Kidney (tissue), 13 donors: ENCODE measurements at regions not wholly inside any gene's neighbourhood (a gene's known extent, or its start where the extent isn't known, plus 50 kb on each side); places are given as distances from the start of the nearest gene placed in this dataset.

Experiments used
- DNase-seq, 5 donors: peaks; one replicate each; pipeline ENCODE4 v3.0.0-alpha.2; 2013 to 2020
- FAIRE-seq: peaks from 2 replicates; lab custom pipeline; 2012; peaks lifted over from hg19 to GRCh38; lab: Jason Lieb, UNC
- H3K27ac ChIP-seq, 2 donors: one replicate each; pipeline ENCODE4 v1.7.0; 2013; ENCODE audit warnings: low read depth in 2 of 2, low read length in 2 of 2, inconsistent platforms in 1 of 2
- H3K27me3 ChIP-seq: one replicate; pipeline ENCODE4 v1.7.1; 2013; ENCODE audit warnings: low read length, inconsistent platforms; ENCODE audit not compliant: control insufficient read depth, insufficient read depth
- H3K36me3 ChIP-seq, 3 donors: one replicate each; pipeline versions ENCODE4 v1.7.0 to v1.7.1; 2013; ENCODE audit warnings: low read length in 3 of 3, control low read depth in 1 of 3, inconsistent platforms in 1 of 3; ENCODE audit not compliant: insufficient read depth in 3 of 3, control insufficient read depth in 2 of 3
- H3K4me1 ChIP-seq, 3 donors: one replicate each; pipeline versions ENCODE4 v1.7.0 to v1.7.1; 2013; ENCODE audit warnings: low read length in 3 of 3, inconsistent platforms in 1 of 3, low read depth in 1 of 3; ENCODE audit not compliant: control insufficient read depth in 2 of 3, insufficient read depth in 2 of 3
- H3K4me3 ChIP-seq, 3 donors: one replicate each; pipeline versions ENCODE4 v1.7.0 to v1.8.1; 2013; ENCODE audit warnings: low read length in 3 of 3, control low read depth in 1 of 3, inconsistent platforms in 1 of 3
- H3K9ac ChIP-seq, 3 donors: one replicate each; pipeline versions ENCODE4 v1.7.0 to v1.7.1; 2013; ENCODE audit warnings: low read length in 3 of 3, control low read depth in 1 of 3, inconsistent platforms in 1 of 3
- H3K9me3 ChIP-seq, 3 donors: one replicate each; pipeline versions ENCODE4 v1.7.0 to v1.7.1; 2013; ENCODE audit warnings: low read length in 3 of 3, control low read depth in 1 of 3, inconsistent platforms in 1 of 3; ENCODE audit not compliant: control insufficient read depth in 2 of 3, insufficient read depth in 1 of 3
- CTCF ChIP-seq: IDR thresholded peaks from 3 replicates; pipeline ENCODE4 v1.5.1; 2012; ENCODE audit warnings: mild to moderate bottlenecking, moderate library complexity, borderline replicate concordance; ENCODE audit not compliant: insufficient read depth; ENCODE audit errors: extremely low read depth
- intact Hi-C: fragments of 100-400 bp; cut with DNase I; formaldehyde crosslinking; loops from one replicate; pipeline ENCODE4 v1.11.1; 2022
- donor health status: control.
- donor health status: control.
- donor health status: control.
- donor health status: control.
- donor health status: control.
- donor health status: DM: yes; HTN: yes; CAD: no.
- donor health status: Normal renal cell carcinoma (clear cell type).

DNA sequence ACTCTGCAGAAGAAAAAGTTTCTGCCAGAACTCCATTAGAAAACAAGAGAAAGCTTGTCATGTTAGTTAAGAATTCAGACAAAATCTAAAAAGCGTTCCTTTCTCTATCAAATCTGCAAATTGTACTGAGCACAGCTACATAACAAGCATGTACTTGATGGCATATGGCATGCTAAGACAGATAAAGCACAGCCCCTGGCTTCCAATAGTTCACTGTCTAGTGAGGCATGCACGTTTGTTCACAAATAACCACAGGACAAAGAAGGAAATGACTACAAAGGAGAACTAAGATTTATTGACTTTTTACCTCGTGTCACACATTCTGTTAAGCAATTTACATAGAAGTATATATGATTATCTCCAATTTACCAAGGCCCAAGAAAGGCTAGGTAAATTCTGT, 518.2 kb upstream of the TLE4 start:
- intact Hi-C loops: no loop called here
- FAIRE-seq: no peak

DNA sequence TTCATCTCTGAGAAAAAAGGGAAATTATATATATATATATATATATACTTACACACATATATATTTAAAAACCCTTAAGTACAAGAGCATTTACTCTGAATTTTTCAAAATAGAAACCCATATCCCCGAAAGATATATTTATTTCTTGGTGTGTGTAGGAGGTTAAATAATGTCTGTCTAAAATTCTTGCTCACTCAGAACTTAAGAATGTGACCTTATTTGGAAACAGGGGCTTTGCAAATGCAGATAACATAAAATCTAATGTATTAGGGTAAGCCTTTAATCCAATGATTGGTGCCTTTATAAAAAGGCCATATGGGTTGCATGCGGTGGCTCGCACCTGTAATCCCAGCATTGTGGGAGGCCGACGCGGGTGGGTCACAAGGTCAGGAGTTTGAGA, 517.3 kb upstream of the TLE4 start:
- Histone ChIP-seq H3K9ac (no peak overlapping the region), H3K27me3 (no peaks in the 10 kb centered on the region), H3K4me3 (no peak overlapping the region), H3K9me3 (no peaks in the 10 kb centered on the region), H3K36me3 (no peaks in the 10 kb centered on the region), H3K27ac (no peak overlapping the region), H3K4me1 (no peaks in the 10 kb centered on the region)
- no peak for DNase-seq
- no peak for FAIRE-seq
- no peak for TF ChIP-seq CTCF
- intact Hi-C loops: no loop called here

More for the DNA sequence above, 518.2 kb upstream of the TLE4 start:
- H3K36me3 ChIP-seq: no peaks in the 10 kb centered on the region
- no peak for DNase-seq
- no peak for TF ChIP-seq CTCF
- no peaks in the 10 kb centered on the region for H3K4me1 ChIP-seq
- H3K9me3 ChIP-seq: no peaks in the 10 kb centered on the region
- H3K9ac ChIP-seq: no peak overlapping the region
- H3K27me3 ChIP-seq: no peaks in the 10 kb centered on the region
- H3K4me3 ChIP-seq: no peak overlapping the region
- H3K27ac ChIP-seq: no peak overlapping the region

DNA sequence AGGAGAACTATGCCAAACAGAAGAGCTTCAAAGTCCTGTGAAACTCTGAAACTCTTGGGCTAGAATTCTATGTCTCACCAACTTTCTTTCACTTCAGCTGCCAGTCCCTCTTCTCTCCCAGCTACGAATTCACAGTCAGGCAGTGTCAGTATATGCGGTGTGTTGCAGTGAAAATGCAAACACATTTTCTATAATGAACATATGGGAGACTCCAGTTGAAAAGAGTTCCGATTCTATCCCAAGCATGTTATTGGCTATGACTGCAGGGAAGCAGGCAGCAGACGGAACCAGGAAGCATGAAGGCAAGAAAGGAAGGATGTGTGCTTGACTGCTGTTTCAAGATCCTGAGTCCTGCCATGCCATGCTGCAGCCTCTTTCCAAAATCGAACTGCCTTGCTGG, 515.7 kb upstream of the TLE4 start:
- no peaks in the 10 kb centered on the region for H3K4me1 ChIP-seq
- TF ChIP-seq CTCF: no peak
- intact Hi-C loops: no loop called here
- H3K9ac ChIP-seq: no peak overlapping the region
- H3K4me3 ChIP-seq: no peak overlapping the region
- no peaks in the 10 kb centered on the region for H3K9me3 ChIP-seq
- no peaks in the 10 kb centered on the region for H3K36me3 ChIP-seq
- DNase-seq (no peak), FAIRE-seq (no peak)
- H3K27me3 ChIP-seq: no peaks in the 10 kb centered on the region
- no peak overlapping the region for H3K27ac ChIP-seq

GRCh38 chr9:79057576-79057975, 514.2 kb upstream of the TLE4 start:
- FAIRE-seq (no peak), DNase-seq (no peak)
- Histone ChIP-seq H3K9ac (no peak overlapping the region), H3K4me1 (no peaks in the 10 kb centered on the region), H3K36me3 (no peaks in the 10 kb centered on the region), H3K4me3 (no peak overlapping the region), H3K27me3 (no peaks in the 10 kb centered on the region), H3K9me3 (no peaks in the 10 kb centered on the region), H3K27ac (no peak overlapping the region)
- intact Hi-C loops: no loop called here
- TF ChIP-seq CTCF: no peak
